HuH-7.5 (cell line): ENCODE measurements at regions not wholly inside any gene's neighbourhood (a gene's known extent, or its start where the extent isn't known, plus 50 kb on each side); places are given as distances from the start of the nearest gene placed in this dataset.
"Not testable (repeated sequence)": the region's sequence is repeated elsewhere in the genome, so short reads cannot be mapped to it uniquely, and the experiment has no call there.

Experiments used
- DNase-seq: peaks from one replicate; pipeline ENCODE4 v3.0.0; 2011; ENCODE audit warnings: low spot score

- DNase-seq, result no peak
These were observed 272.8 kb downstream of the CYRIA start for GRCh38 chr2:16392647-16393499.

GRCh38 chr2:16391986-16392385, 273.6 kb downstream of the CYRIA start:
- no peak for DNase-seq

- DNase-seq, result no peak
These were observed 275.1 kb downstream of the CYRIA start for GRCh38 chr2:16390561-16390960.

- no peak for DNase-seq
These were observed 276.0 kb downstream of the CYRIA start for GRCh38 chr2:16389611-16390010.

GRCh38 chr2:16388199-16388830, 277.3 kb downstream of the CYRIA start:
- not testable (repeated sequence) for DNase-seq

GRCh38 chr2:16387461-16387984, 278.1 kb downstream of the CYRIA start:
- DNase-seq, result no peak

- DNase-seq, result no peak
These were observed 279.2 kb downstream of the CYRIA start for GRCh38 chr2:16386431-16386830.

GRCh38 chr2:16386031-16386430, 279.6 kb downstream of the CYRIA start:
- no peak for DNase-seq

GRCh38 chr2:16385341-16385740, 280.3 kb downstream of the CYRIA start:
- DNase-seq, result no peak

- no peak for DNase-seq
These were observed 282.2 kb downstream of the CYRIA start for GRCh38 chr2:16383411-16383810.

- no peak for DNase-seq
These were observed 283.2 kb downstream of the CYRIA start for GRCh38 chr2:16382451-16382850.

GRCh38 chr2:16381511-16381910, 284.1 kb downstream of the CYRIA start:
- DNase-seq, result no peak

- DNase-seq, result not testable (repeated sequence)
These were observed 285.7 kb downstream of the CYRIA start for GRCh38 chr2:16379901-16380300.

GRCh38 chr2:16379061-16379460, 286.6 kb downstream of the CYRIA start:
- not testable (repeated sequence) for DNase-seq

GRCh38 chr2:16378031-16378430, 287.6 kb downstream of the CYRIA start:
- no peak for DNase-seq

GRCh38 chr2:16375981-16376380, 289.7 kb downstream of the CYRIA start:
- no peak for DNase-seq

- no peak for DNase-seq
These were observed 290.3 kb downstream of the CYRIA start for GRCh38 chr2:16375351-16375750.

GRCh38 chr2:16374671-16375070, 291.0 kb downstream of the CYRIA start:
- DNase-seq, result no peak

GRCh38 chr2:16373341-16373740, 292.3 kb downstream of the CYRIA start:
- no peak for DNase-seq

- no peak for DNase-seq
These were observed 293.9 kb downstream of the CYRIA start for GRCh38 chr2:16371751-16372150.

GRCh38 chr2:16368951-16369350, 296.7 kb downstream of the CYRIA start:
- DNase-seq, result no peak

- no peak for DNase-seq
These were observed 297.3 kb downstream of the CYRIA start for GRCh38 chr2:16368328-16368727.

- DNase-seq, result no peak
These were observed 300.3 kb downstream of the CYRIA start for GRCh38 chr2:16365366-16365765.
